HepG2 (cell line): ENCODE measurements at regions not wholly inside any gene's neighbourhood (a gene's known extent, or its start where the extent isn't known, plus 50 kb on each side); places are given as distances from the start of the nearest gene placed in this dataset.

ENCODE experiments used
- ATAC-seq: fragments of 200-7000 bp; cut with Tn5 transposase; 3 replicates; pipeline ENCODE4 v1.9.1; 2020; ENCODE audit warnings: mild to moderate bottlenecking, moderate library complexity
- BruUV-seq: library from RNA; stranded (reverse); fragments of 400-500 nt; replicated peaks from 2 replicates; lab custom pipeline; 2021; lab: Mats Ljungman, UMichigan
- CTCF ChIA-PET: fragments of 300-600 bp; formaldehyde crosslinking; extraction: SDS; loops from one replicate; lab custom pipeline; 2021; ENCODE audit warnings: low total read pairs, inconsistent platforms, low intra/inter-chr PET ratio; lab: Yijun Ruan, JAX
- POLR2A ChIA-PET: fragments of 350-600 bp; sonication (Branson Sonifier 250); formaldehyde crosslinking; loops from one replicate; lab custom pipeline; 2020; ENCODE audit warnings: antibody characterized with exemption, inconsistent platforms; lab: Yijun Ruan, JAX
- DNase-seq: peaks from one replicate; pipeline ENCODE4 v3.0.0-alpha.2; 2015; ENCODE audit warnings: low spot score
- FAIRE-seq: peaks from 3 replicates; lab custom pipeline; 2011; peaks lifted over from hg19 to GRCh38; lab: Jason Lieb, UNC
- H2AFZ ChIP-seq: one replicate; pipeline ENCODE4 v1.6.1; 2011; ENCODE audit warnings: low read length, inconsistent platforms
- H3K27ac ChIP-seq: fragments of 300-600 bp; 3 replicates; pipeline ENCODE4 v1.8.0; 2011; ENCODE audit warnings: mixed run types, mild to moderate bottlenecking, mixed read lengths, low read length, inconsistent platforms; ENCODE audit not compliant: insufficient read depth; ENCODE audit errors: extremely low read length
- H3K27me3 ChIP-seq, 2 experiments: fragments of 200-600 bp in 1 of 2; 2 replicates in 1 of 2; 3 replicates in 1 of 2; pipeline versions ENCODE4 v1.6.0 to v1.8.0; 2011; ENCODE audit warnings: low read length in 2 of 2, mild to moderate bottlenecking in 2 of 2, moderate library complexity in 2 of 2, inconsistent platforms in 1 of 2; ENCODE audit not compliant: insufficient read depth in 2 of 2, control insufficient read depth in 1 of 2
- H3K36me3 ChIP-seq, 2 experiments: fragments of 200-600 bp in 1 of 2; replicated peaks in 1 of 2; 2 replicates in 1 of 2; 3 replicates in 1 of 2; pipeline versions ENCODE4 v1.5.1 to v1.8.0; 2011; ENCODE audit warnings: low read length in 2 of 2, inconsistent platforms in 1 of 2; ENCODE audit not compliant: insufficient read depth in 2 of 2, control insufficient read depth in 1 of 2
- H3K4me1 ChIP-seq: 2 replicates; pipeline ENCODE4 v1.5.1; 2012; ENCODE audit warnings: low read length, inconsistent platforms; ENCODE audit not compliant: insufficient read depth
- H3K4me2 ChIP-seq: 2 replicates; pipeline ENCODE4 v1.6.0; 2011; ENCODE audit warnings: low read depth, low read length, inconsistent platforms
- H3K4me3 ChIP-seq, 3 experiments: fragments of 200-600 bp in 1 of 3; sonication (generic), shearing (Covaris generic) in 1 of 3; replicated peaks in 1 of 3; 2 replicates each; pipeline ENCODE4 v1.5.1; 2011 to 2016; ENCODE audit warnings: low read length in 3 of 3, inconsistent platforms in 2 of 3, low read depth in 2 of 3, mild to moderate bottlenecking in 2 of 3, control low read depth in 1 of 3, mixed read lengths in 1 of 3; ENCODE audit not compliant: insufficient read depth in 1 of 3
- H3K79me2 ChIP-seq: one replicate; pipeline ENCODE4 v1.6.1; 2011; ENCODE audit warnings: low read length, inconsistent platforms; ENCODE audit not compliant: insufficient read depth
- H3K9ac ChIP-seq: 2 replicates; pipeline ENCODE4 v1.6.0; 2011; ENCODE audit warnings: mild to moderate bottlenecking, low read depth, low read length, inconsistent platforms; ENCODE audit not compliant: insufficient read depth
- H3K9me3 ChIP-seq: 2 replicates; pipeline ENCODE4 v1.5.1; 2012; ENCODE audit warnings: mild to moderate bottlenecking, low read length
- H4K20me1 ChIP-seq: 2 replicates; pipeline ENCODE4 v1.6.0; 2011; ENCODE audit warnings: inconsistent platforms, mild to moderate bottlenecking, low read length, moderate library complexity; ENCODE audit not compliant: insufficient read depth
- HOXA5 ChIP-seq: sonication (generic); formaldehyde crosslinking; IDR thresholded peaks from 2 replicates; pipeline ENCODE4 v1.4.0; 2020; ENCODE audit warnings: missing genetic modification reagents
- HOXA7 ChIP-seq: sonication (generic); formaldehyde crosslinking; IDR thresholded peaks from 2 replicates; pipeline ENCODE4 v1.8.1; 2022; ENCODE audit warnings: mild to moderate bottlenecking, missing genetic modification reagents, moderate library complexity
- IRF9 ChIP-seq: sonication (generic); formaldehyde crosslinking; IDR thresholded peaks from 2 replicates; pipeline ENCODE4 v1.8.0; 2022; ENCODE audit warnings: missing genetic modification reagents, mild to moderate bottlenecking, borderline replicate concordance
- JUNB ChIP-seq: sonication (generic); formaldehyde crosslinking; IDR thresholded peaks from 2 replicates; pipeline ENCODE4 v1.8.0; 2022; ENCODE audit warnings: missing genetic modification reagents, mild to moderate bottlenecking, borderline replicate concordance
- MXI1 ChIP-seq: IDR thresholded peaks from 3 replicates; pipeline ENCODE4 v1.6.1; 2012; ENCODE audit warnings: low read depth, low read length, inconsistent platforms, borderline replicate concordance
- POGK ChIP-seq: sonication (generic); formaldehyde crosslinking; conservative IDR thresholded peaks from 2 replicates; pipeline ENCODE4 v1.8.0; 2022; ENCODE audit warnings: mild to moderate bottlenecking, moderate library complexity, missing genetic modification reagents
- U2AF1 ChIP-seq: fragments of 200-400 bp; formaldehyde crosslinking; optimal IDR thresholded peaks from 2 replicates; pipeline ENCODE3; 2017; ENCODE audit warnings: mild to moderate bottlenecking, low read depth, low read length
- ZNF513 ChIP-seq: sonication (generic); formaldehyde crosslinking; conservative IDR thresholded peaks from 2 replicates; pipeline ENCODE4 v1.5.0; 2020; ENCODE audit warnings: missing genetic modification reagents
- ZSCAN22 ChIP-seq: sonication (generic); formaldehyde crosslinking; IDR thresholded peaks from 2 replicates; pipeline ENCODE4 v1.4.0; 2020; ENCODE audit warnings: mild to moderate bottlenecking, missing genetic modification reagents
- WGBS: methylation state at CpG from one replicate; pipeline ENCODE4 v1.1.6; 2017; ENCODE audit warnings: low lambda C conversion rate; 5-methylcytosine and 5-hydroxymethylcytosine counted together
- in situ Hi-C: cut with HindIII; loops from 2 replicates; pipeline ENCODE4 v1.10.0; 2017; ENCODE audit warnings: low pct_unique_long_range_greater_than_20kb; ENCODE audit not compliant: extremely low pct_ligation_motif_present
- intact Hi-C: fragments of 100-400 bp; cut with micrococcal nuclease; formaldehyde crosslinking; loops from one replicate; pipeline ENCODE4 v1.10.0; 2022; ENCODE audit not compliant: unreplicated experiment

DNA sequence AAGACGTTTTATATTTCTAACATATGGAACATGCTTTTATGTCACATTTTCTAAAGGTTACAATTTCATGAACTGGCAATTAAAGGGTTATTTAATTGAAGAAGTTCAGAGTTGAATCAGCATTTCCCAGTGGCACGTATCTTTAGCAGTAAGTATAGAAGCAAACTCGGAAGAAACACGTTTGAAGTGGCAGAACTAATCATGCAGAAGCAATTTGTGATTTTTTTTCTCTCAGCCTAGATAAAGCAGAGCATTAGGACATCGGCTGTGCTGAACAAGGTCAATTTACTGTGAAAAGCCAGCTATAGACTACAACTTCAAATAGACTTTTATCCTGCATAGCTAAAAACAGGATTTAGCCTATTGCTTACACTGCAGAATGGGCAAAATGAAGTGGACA is 104.7 kb downstream of the ISL1 start (continued):
- TF ChIP-seq POGK (CRISPR knock-in tag) (no peak), U2AF1 (no peak), HOXA5 (CRISPR knock-in tag) (no peak), ZSCAN22 (CRISPR knock-in tag) (no peak), JUNB (CRISPR knock-in tag) (no peak), MXI1 (no peak), ZNF513 (CRISPR knock-in tag) (no peak)

DNA sequence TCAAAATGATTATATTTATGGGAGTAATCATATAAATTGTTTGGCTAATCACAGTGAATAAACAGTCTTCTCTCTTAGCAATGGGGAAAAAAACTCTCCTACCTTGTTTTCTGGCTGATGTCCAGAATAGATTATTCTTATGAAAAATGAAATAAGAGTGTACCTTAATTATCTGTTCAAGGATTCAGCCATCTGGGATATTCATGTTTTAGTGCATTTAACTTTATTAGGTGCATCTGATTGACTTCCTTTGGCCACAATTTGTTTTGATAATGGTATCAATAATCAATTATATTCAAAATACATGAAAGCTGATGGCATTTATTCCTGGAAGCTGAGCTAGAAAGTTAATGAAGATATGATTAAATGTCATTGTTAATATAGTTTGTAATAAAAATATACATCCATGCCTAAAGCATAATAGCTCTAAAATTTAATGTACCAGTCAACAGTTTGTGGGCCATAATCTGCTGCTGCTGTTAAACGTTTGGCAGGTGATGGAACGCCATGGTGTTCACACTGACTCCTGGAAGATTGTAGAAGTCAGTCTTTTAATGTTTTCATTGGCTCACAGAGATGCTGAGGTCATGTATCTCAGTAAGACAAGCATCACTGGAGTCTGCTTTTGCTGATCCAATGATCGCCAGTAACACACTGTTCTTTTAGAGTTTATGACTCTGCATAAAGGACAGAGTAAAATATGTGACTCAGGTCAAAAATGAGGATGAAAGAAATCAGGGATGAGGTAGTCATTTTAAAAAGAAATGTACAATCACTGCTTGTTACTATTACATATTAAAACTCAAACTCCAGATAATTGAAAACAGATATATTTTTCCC is 105.8 kb downstream of the ISL1 start:
- Histone ChIP-seq H3K9me3 (no peaks in the 10 kb centered on the region), H2AFZ (no peak overlapping the region), H4K20me1 (no peaks in the 10 kb centered on the region), H3K4me3 (no peak overlapping the region), H3K4me1 (no peaks in the 10 kb centered on the region), H3K9ac (no peak overlapping the region), H3K79me2 (no peaks in the 10 kb centered on the region), H3K4me2 (no peak overlapping the region), H3K36me3 (no peaks in the 10 kb centered on the region), H3K27me3 (no peaks in the 10 kb centered on the region), H3K27ac (no peak overlapping the region)
- no peak for ATAC-seq
- in situ Hi-C loops (no loop called here), intact Hi-C loops (no loop called here)
- CTCF ChIA-PET: no interaction called here
- FAIRE-seq: no peak
- 14% methylated on average over 3 of the region's 3 CpGs for WGBS
- BruUV-seq: no TSS peak
- no peak for DNase-seq
- POLR2A ChIA-PET: no interaction called here
- no peak for TF ChIP-seq HOXA7 (CRISPR knock-in tag)
- no peak for TF ChIP-seq IRF9 (CRISPR knock-in tag)
- TF ChIP-seq, all 625 proteins: peak for 0
